Nephron (organoid): ENCODE measurements at regions not wholly inside any gene's neighbourhood (a gene's known extent, or its start where the extent isn't known, plus 50 kb on each side); places are given as distances from the start of the nearest gene placed in this dataset.
A peak's percentile ranks its signal among the peaks of the same experiment; 100 is the strongest.

Experiments used
- H3K27ac Mint-ChIP-seq, 3 experiments: 2 replicates each; pipeline ENCODE4 v1.8.0; 2020; ENCODE audit warnings: mixed read lengths in 3 of 3, mild to moderate bottlenecking in 2 of 3, moderate library complexity in 1 of 3
- H3K27me3 Mint-ChIP-seq: 2 replicates; pipeline ENCODE4 v1.8.0; 2021; ENCODE audit warnings: low read depth, mild to moderate bottlenecking, moderate library complexity, mixed read lengths
- H3K36me3 Mint-ChIP-seq: 2 replicates; pipeline ENCODE4 v1.8.0; 2020; ENCODE audit warnings: low read depth, mixed read lengths
- H3K4me1 Mint-ChIP-seq: 2 replicates; pipeline ENCODE4 v1.8.0; 2020; ENCODE audit warnings: mixed read lengths
- H3K4me3 Mint-ChIP-seq, 3 experiments: 2 replicates each; pipeline ENCODE4 v1.8.0; 2020; ENCODE audit warnings: mild to moderate bottlenecking in 3 of 3, mixed read lengths in 3 of 3, moderate library complexity in 2 of 3
- H3K9me3 Mint-ChIP-seq: 2 replicates; pipeline ENCODE4 v1.8.0; 2020; ENCODE audit warnings: mixed read lengths
- CTCF ChIP-seq, 3 experiments: fragments of 200-600 bp; sonication (generic); IDR thresholded peaks; one replicate each; pipeline ENCODE4 v1.5.0; 2021; ENCODE audit warnings: antibody characterized with exemption in 3 of 3; ENCODE audit not compliant: unreplicated experiment in 3 of 3

GRCh38 chr19:29096896-29097295, 116.1 kb downstream of the UQCRFS1 start:
- Mint-ChIP-seq H3K36me3 (no peaks in the 10 kb centered on the region), H3K9me3 (peaks cover 2% of the 10 kb centered on the region), H3K27ac (no peak overlapping the region), H3K4me3 (no peak overlapping the region), H3K27me3 (peaks cover 3% of the 10 kb centered on the region), H3K4me1 (no peaks in the 10 kb centered on the region)
- no peak for TF ChIP-seq CTCF (IDR thresholded peaks at IDR 0.05; ENCODE audit: unreplicated experiment in 3 of 3)

DNA sequence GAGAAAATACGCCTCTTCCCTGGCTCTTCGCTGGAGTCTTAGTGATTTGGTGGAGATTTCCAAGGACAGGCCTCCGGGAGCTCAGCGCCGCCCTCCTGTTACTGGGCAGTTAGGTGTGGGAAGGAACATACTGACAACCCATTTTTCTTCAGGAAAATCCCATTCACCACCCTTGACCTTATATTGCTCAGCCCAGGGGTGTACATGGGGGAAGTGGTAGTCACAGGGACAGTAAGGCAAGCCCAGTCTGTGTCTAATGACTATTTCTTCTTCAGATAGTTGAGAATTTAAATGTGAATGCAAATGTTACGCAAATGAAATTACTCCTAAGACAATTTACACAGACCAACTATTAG, 119.4 kb downstream of the UQCRFS1 start:
- Mint-ChIP-seq H3K9me3 (no peaks in the 10 kb centered on the region), H3K27ac (no peak overlapping the region), H3K4me3 (no peak overlapping the region), H3K4me1 (peaks cover 28% of the 10 kb centered on the region), H3K36me3 (no peaks in the 10 kb centered on the region), H3K27me3 (peaks cover 8% of the 10 kb centered on the region)
- no peak for TF ChIP-seq CTCF (IDR thresholded peaks at IDR 0.05; ENCODE audit: unreplicated experiment in 3 of 3)

DNA sequence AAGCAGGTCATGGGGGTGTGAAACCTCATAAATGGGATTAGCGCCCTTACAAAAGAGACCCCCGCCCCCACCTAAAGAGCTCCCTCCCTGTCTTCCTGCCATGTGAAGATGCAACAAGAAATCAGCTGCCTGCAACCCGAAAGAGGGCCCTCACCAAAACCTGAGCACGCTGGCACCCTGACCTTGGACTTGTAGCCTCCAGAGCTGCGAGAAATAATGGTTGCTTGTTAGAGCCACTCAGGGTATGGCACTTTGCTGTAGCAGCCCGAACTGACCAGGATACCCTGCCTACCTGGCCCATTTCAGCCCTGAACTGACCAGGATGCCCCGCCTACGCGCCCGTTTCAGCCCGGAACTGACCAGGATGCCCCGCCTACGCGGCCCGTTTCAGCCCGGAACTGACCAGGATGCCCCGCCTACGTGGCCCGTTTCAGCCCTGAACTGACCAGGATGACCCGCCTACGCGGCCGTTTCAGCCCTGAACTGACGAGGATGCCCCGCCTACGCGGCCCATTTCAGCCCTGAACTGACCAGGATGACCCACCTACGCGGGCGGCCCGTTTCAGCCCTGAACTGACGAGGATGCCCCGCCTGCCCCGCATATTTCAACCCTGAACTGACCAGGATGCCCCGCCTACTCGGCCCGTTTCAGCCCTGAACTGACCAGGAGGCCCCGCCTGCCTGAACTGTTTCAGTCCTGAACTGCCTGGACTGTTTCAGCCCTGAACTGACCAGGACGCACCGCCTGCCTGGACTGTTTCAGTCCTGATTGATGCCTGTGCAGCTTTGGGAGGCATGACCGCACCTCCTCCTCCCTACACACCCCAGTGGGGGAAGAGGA, 120.0 kb downstream of the UQCRFS1 start:
- no peak overlapping the region for H3K27ac Mint-ChIP-seq
- H3K4me1 Mint-ChIP-seq = peaks cover 34% of the 10 kb centered on the region
- H3K4me3 Mint-ChIP-seq = no peak overlapping the region
- no peaks in the 10 kb centered on the region for H3K36me3 Mint-ChIP-seq
- no peaks in the 10 kb centered on the region for H3K9me3 Mint-ChIP-seq
- TF ChIP-seq CTCF (IDR thresholded peaks at IDR 0.05; ENCODE audit: unreplicated experiment in 3 of 3) = no peak
- peaks cover 10% of the 10 kb centered on the region for H3K27me3 Mint-ChIP-seq

DNA sequence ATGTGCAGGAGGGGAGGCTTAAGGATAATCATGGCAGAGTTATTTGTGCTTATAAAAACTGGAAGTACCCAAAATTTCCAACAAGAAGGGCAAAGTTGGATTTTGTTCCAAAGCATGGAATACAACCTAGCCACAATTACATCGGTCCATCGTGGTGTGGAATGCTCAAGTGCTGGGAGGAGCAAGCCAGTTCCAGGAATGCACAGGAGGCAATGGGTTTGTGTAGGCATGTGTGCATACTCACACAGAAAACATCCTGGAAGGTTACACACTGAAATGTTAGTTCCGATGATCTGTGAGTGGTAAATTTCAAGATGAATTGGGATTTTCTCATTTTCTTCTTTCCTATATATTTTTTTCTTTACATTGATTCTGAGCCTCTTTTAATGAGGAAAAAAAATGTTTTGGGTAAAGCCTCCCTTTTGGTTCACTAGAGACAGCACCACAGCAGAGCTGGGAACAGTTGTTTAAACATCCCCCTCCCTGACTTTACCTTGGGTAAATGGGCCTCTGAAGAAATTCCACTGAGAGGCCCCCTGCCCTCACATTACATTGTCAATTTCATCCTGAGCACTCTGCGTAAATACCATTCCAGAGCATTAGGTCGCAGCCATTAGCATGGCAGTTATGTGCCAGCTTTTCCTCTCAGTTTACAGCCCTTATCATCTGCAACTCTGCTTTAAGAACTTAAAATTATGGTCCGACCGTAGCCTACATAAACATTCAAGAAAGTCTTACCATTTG, 122.0 kb downstream of the UQCRFS1 start:
- H3K36me3 Mint-ChIP-seq = no peaks in the 10 kb centered on the region
- H3K27me3 Mint-ChIP-seq = peaks cover 12% of the 10 kb centered on the region
- TF ChIP-seq CTCF (IDR thresholded peaks at IDR 0.05; ENCODE audit: unreplicated experiment in 3 of 3) = no peak
- peak overlapping the region in 1 of 3 experiments; percentile 64 for H3K27ac Mint-ChIP-seq
- H3K9me3 Mint-ChIP-seq = no peaks in the 10 kb centered on the region
- H3K4me3 Mint-ChIP-seq = no peak overlapping the region
- peaks cover 35% of the 10 kb centered on the region for H3K4me1 Mint-ChIP-seq

- peaks cover 35% of the 10 kb centered on the region for H3K4me1 Mint-ChIP-seq
Observed at GRCh38 chr19:29089315-29089870, 123.6 kb downstream of the UQCRFS1 start.

More at GRCh38 chr19:29089315-29089870, 123.6 kb downstream of the UQCRFS1 start:
- H3K36me3 Mint-ChIP-seq = no peaks in the 10 kb centered on the region
- H3K27me3 Mint-ChIP-seq = peaks cover 20% of the 10 kb centered on the region
- no peak overlapping the region for H3K27ac Mint-ChIP-seq
- H3K9me3 Mint-ChIP-seq = no peaks in the 10 kb centered on the region
- no peak for TF ChIP-seq CTCF (IDR thresholded peaks at IDR 0.05; ENCODE audit: unreplicated experiment in 3 of 3)
- H3K4me3 Mint-ChIP-seq = no peak overlapping the region
